Activated T-helper 17 cell treated with anti-CD3 and anti-CD28 coated beads, Interleukin-2, amount 50 U/mL, for 72 hours (primary cell): ENCODE measurements at regions not wholly inside any gene's neighbourhood (a gene's known extent, or its start where the extent isn't known, plus 50 kb on each side); places are given as distances from the start of the nearest gene placed in this dataset.

ENCODE experiments used
- ATAC-seq: fragments of 150-1000 bp; cut with Tn5 transposase; replicated peaks from 2 replicates; pipeline ENCODE4 v1.10.0; 2021; ENCODE audit warnings: mild to moderate bottlenecking, moderate library complexity
- H3K27ac Mint-ChIP-seq: one replicate; pipeline ENCODE4 v1.8.0; 2022; ENCODE audit warnings: mixed read lengths
- H3K27me3 Mint-ChIP-seq: one replicate; pipeline ENCODE4 v1.8.0; 2022; ENCODE audit warnings: mixed read lengths
- H3K36me3 Mint-ChIP-seq: one replicate; pipeline ENCODE4 v1.8.0; 2022; ENCODE audit warnings: low read depth, mild to moderate bottlenecking, mixed read lengths
- H3K4me1 Mint-ChIP-seq: one replicate; pipeline ENCODE4 v1.8.0; 2022; ENCODE audit warnings: mixed read lengths
- H3K4me3 Mint-ChIP-seq: one replicate; pipeline ENCODE4 v1.8.0; 2022; ENCODE audit warnings: mild to moderate bottlenecking, mixed read lengths
- H3K9me3 Mint-ChIP-seq: one replicate; pipeline ENCODE4 v1.8.0; 2022; ENCODE audit warnings: mixed read lengths

DNA sequence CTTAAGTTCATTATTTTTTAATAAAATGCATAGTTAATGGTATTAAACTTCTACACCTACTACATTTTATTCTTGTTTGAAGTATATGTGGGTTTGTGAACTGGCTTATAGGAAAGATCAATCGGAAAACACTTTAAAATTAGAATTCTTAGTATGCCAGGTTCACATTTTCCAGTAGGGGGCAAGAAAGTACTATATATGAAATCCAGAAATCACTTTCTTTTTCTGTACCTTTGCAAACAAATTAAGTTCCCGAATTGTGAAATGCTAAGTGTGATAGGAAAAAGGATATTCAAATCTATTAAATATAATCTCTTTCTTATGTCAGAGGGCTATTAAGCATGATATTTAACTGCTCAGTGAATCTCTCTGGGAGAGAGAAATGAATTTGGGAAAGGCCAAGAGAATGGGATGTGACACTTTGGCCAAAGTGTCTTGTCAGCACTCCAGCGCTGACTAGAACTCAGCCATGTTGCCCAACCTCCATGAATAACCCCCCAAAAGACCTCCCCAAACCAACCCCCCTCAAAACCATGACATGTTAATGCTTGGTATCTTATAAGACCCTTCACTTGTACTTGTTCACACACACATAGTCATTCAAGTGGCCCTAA is 122.6 kb upstream of the SLC10A2 start:
- Mint-ChIP-seq H3K36me3 (no peaks in the 10 kb centered on the region), H3K9me3 (no peaks in the 10 kb centered on the region), H3K4me3 (no peak overlapping the region), H3K4me1 (no peaks in the 10 kb centered on the region), H3K27ac (no peak overlapping the region), H3K27me3 (no peaks in the 10 kb centered on the region)
- ATAC-seq: no peak

DNA sequence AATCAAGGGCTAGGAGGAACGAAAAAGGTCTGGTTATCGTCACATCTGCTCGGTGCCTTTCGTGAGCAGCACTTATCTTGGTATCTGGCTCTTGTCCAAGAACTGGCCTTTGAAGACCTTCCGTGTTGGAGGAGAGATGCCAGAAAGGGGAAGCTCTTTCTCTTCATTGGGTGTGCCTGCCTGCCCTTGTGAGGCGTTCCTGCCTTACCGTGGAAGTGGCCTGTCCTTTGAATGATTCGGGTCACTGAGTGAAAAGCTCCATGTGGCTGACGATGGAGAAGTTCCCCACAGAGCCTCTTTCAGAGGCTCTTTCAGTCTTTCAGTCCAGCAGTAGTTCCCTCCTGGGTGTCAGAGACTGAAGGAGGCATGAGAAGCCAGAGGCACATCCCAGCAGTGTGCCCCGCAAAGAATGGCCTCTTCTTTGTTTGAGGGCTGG is 121.5 kb upstream of the SLC10A2 start:
- no peak overlapping the region for H3K4me3 Mint-ChIP-seq
- no peak overlapping the region for H3K27ac Mint-ChIP-seq
- H3K36me3 Mint-ChIP-seq: no peaks in the 10 kb centered on the region
- no peaks in the 10 kb centered on the region for H3K9me3 Mint-ChIP-seq
- no peaks in the 10 kb centered on the region for H3K27me3 Mint-ChIP-seq
- no peaks in the 10 kb centered on the region for H3K4me1 Mint-ChIP-seq
- no peak for ATAC-seq

DNA sequence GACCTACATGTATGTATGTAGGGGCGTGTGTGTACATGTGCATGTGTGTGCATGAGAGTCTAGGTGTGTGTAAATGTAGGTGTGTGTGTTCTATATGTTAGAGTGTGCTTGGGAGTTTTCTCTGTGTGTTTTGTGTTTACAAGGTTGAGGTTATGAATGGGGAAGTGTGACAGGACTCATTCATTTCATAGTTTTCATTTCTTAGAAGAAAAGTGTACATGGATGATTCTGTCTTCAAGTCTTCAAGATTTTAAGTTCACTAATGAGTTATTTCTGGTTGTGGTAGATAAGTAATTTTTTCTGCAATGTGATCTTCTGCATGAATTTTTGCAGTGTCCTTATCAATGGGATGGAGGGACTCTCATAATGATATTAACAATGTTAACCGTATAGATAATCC is 118.2 kb upstream of the SLC10A2 start:
- no peak for ATAC-seq
- H3K27ac Mint-ChIP-seq: no peak overlapping the region

DNA sequence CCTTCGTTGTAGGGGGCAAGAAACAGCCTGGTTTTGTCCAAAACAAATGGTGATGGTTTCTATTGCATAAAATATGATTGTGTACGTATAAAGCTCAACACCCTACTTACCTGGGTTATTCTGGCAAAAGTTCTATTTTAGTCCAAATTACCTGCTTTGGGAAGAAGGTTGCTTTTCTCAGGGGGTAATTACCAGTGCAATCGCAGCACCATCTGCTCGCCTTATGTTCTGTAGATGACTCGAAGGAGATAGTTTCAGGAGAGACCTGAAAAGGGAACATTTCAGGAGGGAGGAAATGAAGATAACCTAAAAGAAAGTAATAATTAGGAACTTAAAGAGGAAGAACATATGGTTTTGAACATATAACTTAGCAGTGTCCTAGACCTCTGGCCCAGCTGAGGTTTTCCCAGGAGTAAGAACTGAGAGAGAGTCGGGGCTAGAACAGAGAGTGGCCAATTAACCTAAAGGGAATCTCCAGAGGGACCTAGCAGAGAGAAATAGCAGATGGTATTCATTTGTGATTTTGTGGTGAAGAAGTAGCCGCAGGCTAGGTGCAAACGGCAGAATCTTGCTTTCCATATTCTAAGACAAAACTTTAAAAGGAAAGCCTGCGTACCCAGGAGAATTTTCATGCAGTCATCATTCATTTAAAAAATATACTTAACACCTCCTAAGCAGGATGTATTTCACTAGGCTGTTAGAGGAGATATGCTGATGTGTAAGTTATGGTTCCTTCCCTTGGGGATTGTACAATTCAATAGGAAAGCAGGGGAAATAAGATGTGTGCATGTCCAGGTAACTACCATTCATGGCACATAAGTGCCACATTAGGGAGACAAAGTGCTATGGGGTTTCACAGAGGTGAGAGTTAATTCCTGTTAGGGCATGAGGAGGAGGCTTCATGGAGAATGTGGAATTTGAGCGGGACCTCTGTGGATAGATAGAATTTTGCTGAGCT is 113.0 kb upstream of the SLC10A2 start:
- H3K4me1 Mint-ChIP-seq: no peaks in the 10 kb centered on the region
- no peaks in the 10 kb centered on the region for H3K36me3 Mint-ChIP-seq
- no peak overlapping the region for H3K27ac Mint-ChIP-seq
- H3K27me3 Mint-ChIP-seq: no peaks in the 10 kb centered on the region
- ATAC-seq: no peak
- H3K4me3 Mint-ChIP-seq: no peak overlapping the region
- peaks cover 3% of the 10 kb centered on the region for H3K9me3 Mint-ChIP-seq

More for the DNA sequence above, 118.2 kb upstream of the SLC10A2 start:
- Mint-ChIP-seq H3K27me3 (no peaks in the 10 kb centered on the region), H3K4me3 (no peak overlapping the region), H3K36me3 (no peaks in the 10 kb centered on the region), H3K9me3 (no peaks in the 10 kb centered on the region), H3K4me1 (no peaks in the 10 kb centered on the region)

DNA sequence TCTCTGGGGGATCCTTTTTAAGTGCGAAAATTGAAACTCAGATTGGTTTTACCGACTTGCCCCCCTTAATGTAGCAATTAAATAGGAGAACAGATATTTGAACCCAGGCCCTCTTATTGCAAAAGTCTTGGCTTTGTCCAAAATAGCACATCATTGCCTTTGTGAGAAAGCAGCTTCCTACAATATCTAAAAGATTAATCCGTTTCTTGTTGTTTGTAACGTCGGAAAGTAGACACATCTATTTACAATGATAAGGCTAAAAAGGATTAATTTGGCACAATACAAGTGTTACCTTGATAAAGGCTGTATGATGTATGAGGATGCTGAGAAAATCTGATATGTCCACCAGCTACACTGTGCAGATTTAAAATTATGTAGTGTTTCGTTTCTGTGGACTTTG is 108.7 kb upstream of the SLC10A2 start:
- Mint-ChIP-seq H3K4me1 (no peaks in the 10 kb centered on the region), H3K27me3 (peaks cover 6% of the 10 kb centered on the region), H3K27ac (no peak overlapping the region), H3K4me3 (no peak overlapping the region), H3K36me3 (no peaks in the 10 kb centered on the region), H3K9me3 (peaks cover 3% of the 10 kb centered on the region)
- ATAC-seq: no peak

DNA sequence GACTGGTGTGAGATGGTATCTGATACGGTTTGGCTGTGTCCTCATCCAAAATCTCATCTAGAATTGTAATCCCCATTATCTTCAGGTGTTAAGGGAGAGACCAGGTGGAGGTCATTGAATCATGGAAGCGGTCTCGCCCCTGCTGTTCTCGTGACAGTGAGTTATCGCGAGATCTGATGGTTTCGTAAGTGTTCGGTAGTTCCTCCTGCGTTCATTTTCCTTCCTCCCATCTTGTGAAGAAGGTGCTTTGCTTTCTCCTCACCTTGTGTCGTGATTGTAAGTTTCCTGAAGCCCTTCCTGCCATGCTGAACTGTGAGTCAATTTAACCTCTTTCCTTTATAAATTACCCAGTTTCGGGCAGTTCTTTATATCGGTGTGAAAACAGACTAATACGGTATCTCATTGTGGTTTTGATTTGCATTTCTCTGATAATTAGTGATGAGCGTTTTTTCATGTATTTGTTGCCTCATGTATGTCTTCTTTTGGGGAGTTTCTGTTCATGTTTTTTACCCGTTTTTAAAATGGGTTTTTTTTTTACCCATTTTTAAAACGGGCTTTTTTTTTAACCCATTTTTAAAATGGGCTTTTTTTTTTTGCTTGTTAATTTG is 102.8 kb upstream of the SLC10A2 start:
- ATAC-seq: no peak
- Mint-ChIP-seq H3K36me3 (no peaks in the 10 kb centered on the region), H3K4me3 (no peak overlapping the region), H3K4me1 (no peaks in the 10 kb centered on the region), H3K9me3 (peaks cover 6% of the 10 kb centered on the region), H3K27me3 (peaks cover 9% of the 10 kb centered on the region), H3K27ac (no peak overlapping the region)

DNA sequence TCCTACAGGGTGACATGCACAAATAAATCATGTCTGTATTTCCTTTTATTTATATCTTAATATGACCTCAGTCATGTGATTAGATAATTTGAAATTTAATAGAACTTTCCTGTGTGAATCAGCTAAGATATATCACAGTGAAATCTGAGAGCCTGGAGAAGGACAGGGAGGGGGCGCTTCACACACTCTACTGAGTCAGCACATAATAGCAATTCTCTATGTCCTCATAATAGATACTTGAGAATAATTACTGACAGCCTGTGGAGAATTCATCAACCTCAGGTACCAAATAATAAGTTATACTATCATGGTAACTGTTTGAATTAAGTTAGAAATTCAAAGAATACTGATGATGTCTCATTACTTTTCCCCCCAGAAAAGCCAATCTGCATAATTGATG is 98.0 kb upstream of the SLC10A2 start:
- Mint-ChIP-seq H3K4me1 (no peaks in the 10 kb centered on the region), H3K27ac (no peak overlapping the region), H3K4me3 (no peak overlapping the region), H3K27me3 (peaks cover 4% of the 10 kb centered on the region), H3K9me3 (peaks cover 6% of the 10 kb centered on the region), H3K36me3 (no peaks in the 10 kb centered on the region)
- no peak for ATAC-seq

DNA sequence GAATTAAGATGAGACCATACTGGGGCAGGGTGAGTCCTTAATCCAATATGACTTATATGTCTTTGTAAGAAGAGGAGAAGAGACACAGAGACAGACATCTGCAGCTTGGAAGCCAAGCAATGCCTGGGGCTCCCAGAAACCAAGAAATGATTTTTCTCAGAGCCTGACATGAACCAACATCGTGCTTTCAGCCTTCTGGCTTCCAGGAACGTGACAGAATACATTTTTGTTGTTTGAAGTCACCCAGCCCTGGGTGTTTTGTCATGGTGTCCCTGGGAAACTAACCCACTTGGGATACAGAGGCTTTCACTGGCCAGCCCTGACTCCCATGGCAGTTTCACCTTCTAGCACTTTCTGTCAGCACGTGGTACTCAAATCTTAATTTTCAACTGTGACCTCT is 95.3 kb upstream of the SLC10A2 start:
- Mint-ChIP-seq H3K9me3 (no peaks in the 10 kb centered on the region), H3K4me1 (no peaks in the 10 kb centered on the region), H3K27ac (no peak overlapping the region), H3K4me3 (no peak overlapping the region), H3K27me3 (peaks cover 4% of the 10 kb centered on the region), H3K36me3 (no peaks in the 10 kb centered on the region)
- ATAC-seq: no peak

DNA sequence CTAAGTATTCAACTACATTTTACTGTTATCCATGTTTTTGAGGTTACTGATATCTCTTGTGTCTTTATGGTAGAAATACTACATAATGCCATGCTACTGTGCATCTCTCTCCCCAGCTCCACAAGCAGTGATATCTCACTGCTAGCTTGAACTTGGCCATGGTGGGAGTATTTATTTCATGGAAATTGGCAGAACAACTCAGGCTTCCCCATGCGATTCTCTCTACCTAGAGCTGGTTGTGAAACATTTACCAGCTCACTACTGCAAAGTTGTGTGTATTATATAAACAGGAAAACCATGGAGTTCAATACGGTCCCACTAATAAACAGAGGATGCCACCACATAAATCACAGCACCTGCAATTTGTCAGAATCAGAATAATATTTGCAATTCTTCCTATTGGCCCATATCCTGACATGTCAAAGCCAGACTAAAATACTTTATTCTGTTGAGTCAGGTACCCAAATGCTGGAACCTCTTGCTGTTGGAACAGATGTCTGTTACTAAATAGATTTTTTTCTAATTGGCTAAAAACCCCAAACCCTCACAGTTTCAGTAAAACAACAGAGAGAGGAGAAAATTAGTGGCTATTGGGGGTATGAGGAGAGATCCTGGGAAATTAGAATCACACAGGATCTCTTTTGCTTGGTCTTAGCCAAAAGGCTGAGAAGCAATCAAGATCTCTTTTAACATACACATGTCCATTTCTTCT is 91.4 kb upstream of the SLC10A2 start:
- H3K4me1 Mint-ChIP-seq: no peaks in the 10 kb centered on the region
- no peak overlapping the region for H3K4me3 Mint-ChIP-seq
- peaks cover 9% of the 10 kb centered on the region for H3K27me3 Mint-ChIP-seq
- ATAC-seq: no peak
- no peaks in the 10 kb centered on the region for H3K9me3 Mint-ChIP-seq
- no peaks in the 10 kb centered on the region for H3K36me3 Mint-ChIP-seq
- no peak overlapping the region for H3K27ac Mint-ChIP-seq

DNA sequence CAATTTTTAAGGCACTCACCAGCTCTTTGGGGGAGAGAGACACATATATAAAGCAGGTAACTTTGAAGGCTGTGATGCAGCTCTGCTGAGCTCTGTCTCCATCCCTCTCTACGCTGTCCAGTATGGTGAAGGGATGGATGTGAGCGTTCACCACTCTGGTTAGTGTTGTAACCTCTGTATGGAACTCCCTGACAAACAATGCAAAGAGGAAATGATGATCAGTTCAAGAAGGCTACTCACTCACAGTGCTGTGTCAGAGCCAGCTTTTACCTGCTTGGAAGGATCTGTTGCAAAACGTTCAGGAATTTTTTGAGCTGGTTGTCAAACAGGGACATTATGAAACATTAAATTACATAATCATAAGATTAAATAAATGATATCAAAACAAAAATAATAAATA is 90.8 kb upstream of the SLC10A2 start:
- Mint-ChIP-seq H3K27ac (no peak overlapping the region), H3K27me3 (peaks cover 9% of the 10 kb centered on the region), H3K4me1 (no peaks in the 10 kb centered on the region), H3K9me3 (no peaks in the 10 kb centered on the region), H3K4me3 (no peak overlapping the region), H3K36me3 (no peaks in the 10 kb centered on the region)
- no peak for ATAC-seq

DNA sequence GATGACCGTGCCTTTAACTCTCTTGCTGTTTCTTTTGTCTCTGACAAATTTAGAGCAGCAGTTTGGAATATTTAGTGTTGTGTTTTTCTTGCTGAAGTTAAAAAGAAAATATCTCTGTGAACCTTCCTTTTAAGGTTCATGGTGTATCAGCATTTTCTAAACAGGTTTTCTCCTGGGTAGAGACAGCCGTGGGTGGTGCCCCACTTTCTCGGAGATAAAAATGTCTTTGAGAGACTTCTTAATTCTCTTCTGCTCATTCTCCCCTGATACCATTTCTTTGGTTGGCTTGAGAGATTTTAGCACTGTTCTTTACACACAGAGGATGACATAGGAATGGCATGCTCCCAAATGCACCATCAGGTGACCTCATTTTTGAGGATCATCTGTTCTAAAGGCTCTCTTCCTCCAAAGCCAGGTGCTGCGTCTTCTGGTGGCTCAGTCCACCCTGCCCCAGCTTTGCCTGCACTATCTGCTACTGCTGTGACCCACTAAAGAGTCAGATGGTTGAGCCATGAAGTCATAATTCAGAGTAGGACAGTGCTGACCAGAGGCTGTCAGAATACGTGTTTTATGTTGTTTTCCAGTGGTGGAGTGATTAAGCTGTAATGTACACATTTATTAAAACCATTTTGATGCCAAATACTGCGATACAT is 90.3 kb upstream of the SLC10A2 start:
- no peaks in the 10 kb centered on the region for H3K9me3 Mint-ChIP-seq
- H3K36me3 Mint-ChIP-seq: no peaks in the 10 kb centered on the region
- H3K4me3 Mint-ChIP-seq: no peak overlapping the region
- no peaks in the 10 kb centered on the region for H3K4me1 Mint-ChIP-seq
- peaks cover 9% of the 10 kb centered on the region for H3K27me3 Mint-ChIP-seq
- H3K27ac Mint-ChIP-seq: no peak overlapping the region
- ATAC-seq: no peak

DNA sequence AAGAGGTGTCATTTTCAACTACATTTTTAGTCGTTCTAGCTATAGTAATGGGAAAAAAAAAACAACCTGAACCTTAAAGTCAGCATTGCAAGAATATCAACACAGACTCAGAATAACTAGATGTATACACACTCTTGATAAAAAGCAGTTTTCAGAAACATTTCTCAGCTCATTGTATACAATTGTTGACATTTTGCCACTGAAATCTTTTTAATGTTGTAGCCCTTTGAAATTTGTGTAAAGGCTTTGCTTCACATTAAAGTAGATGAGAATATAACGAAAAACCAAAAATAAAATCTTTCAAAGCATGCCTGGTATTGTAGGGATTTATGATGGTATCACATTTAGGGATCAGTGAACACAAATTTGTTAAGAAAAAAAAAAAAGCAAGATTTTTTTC is 87.2 kb upstream of the SLC10A2 start:
- Mint-ChIP-seq H3K27me3 (peaks cover 9% of the 10 kb centered on the region), H3K27ac (no peak overlapping the region), H3K9me3 (no peaks in the 10 kb centered on the region), H3K36me3 (no peaks in the 10 kb centered on the region), H3K4me1 (no peaks in the 10 kb centered on the region), H3K4me3 (no peak overlapping the region)
- no peak for ATAC-seq

DNA sequence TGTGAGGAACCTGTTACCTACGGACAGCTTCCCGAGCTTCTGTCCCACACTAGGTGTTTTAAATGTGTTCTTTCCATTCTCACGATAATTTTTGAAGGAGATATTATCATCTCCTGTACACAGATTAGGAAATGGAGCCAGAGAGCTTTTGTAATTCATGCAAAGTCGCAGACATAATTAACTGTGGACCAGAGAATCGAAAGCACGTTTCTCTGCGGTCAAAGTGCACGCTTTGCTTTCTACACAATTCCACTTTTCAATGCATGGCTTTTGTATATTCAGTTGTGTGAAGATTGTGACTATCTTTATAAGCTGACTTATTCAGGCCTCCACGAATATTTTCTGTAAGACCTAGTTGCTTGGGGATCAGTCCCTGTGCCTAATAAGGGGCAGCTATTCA is 81.7 kb upstream of the SLC10A2 start:
- Mint-ChIP-seq H3K27me3 (peaks cover 3% of the 10 kb centered on the region), H3K4me3 (no peak overlapping the region), H3K9me3 (no peaks in the 10 kb centered on the region), H3K36me3 (no peaks in the 10 kb centered on the region), H3K4me1 (no peaks in the 10 kb centered on the region), H3K27ac (no peak overlapping the region)
- ATAC-seq: no peak

DNA sequence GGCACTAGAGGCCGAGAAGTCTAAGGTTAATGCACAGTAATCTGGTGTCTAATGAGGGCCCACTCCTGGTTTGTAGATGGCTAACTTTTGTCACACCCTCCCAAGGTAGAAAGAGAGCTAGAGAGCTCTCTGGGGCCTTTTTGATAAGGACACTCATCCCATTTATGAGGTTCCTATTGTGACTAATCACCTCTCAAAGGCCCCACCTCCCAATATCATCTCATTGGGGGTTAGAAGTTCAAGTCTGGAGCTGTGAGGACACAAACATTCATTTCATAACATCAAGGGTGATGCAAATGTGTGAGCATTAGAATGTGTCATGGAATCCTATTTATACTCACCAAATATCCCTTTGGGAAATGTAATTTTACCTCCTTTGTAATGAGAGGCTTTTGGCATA is 79.2 kb upstream of the SLC10A2 start:
- no peaks in the 10 kb centered on the region for H3K9me3 Mint-ChIP-seq
- H3K36me3 Mint-ChIP-seq: no peaks in the 10 kb centered on the region
- peaks cover 3% of the 10 kb centered on the region for H3K27me3 Mint-ChIP-seq
- H3K4me1 Mint-ChIP-seq: no peaks in the 10 kb centered on the region
- no peak overlapping the region for H3K4me3 Mint-ChIP-seq
- no peak overlapping the region for H3K27ac Mint-ChIP-seq
- no peak for ATAC-seq
